Stomach smooth muscle (tissue), 2 donors: ENCODE measurements at regions not wholly inside any gene's neighbourhood (a gene's known extent, or its start where the extent isn't known, plus 50 kb on each side); places are given as distances from the start of the nearest gene placed in this dataset.
A peak's percentile ranks its signal among the peaks of the same experiment; 100 is the strongest.

Source experiments
- H3K27ac ChIP-seq: one replicate; pipeline ENCODE4 v1.7.0; 2013; ENCODE audit warnings: mild to moderate bottlenecking, low read length, inconsistent platforms
- H3K27me3 ChIP-seq, 2 donors: one replicate each; pipeline ENCODE4 v1.7.0; 2013; ENCODE audit warnings: low read length in 2 of 2; ENCODE audit not compliant: insufficient read depth in 2 of 2, control insufficient read depth in 1 of 2
- H3K36me3 ChIP-seq, 2 donors: one replicate each; pipeline ENCODE4 v1.7.0; 2013; ENCODE audit warnings: low read length in 2 of 2; ENCODE audit not compliant: control insufficient read depth in 2 of 2, insufficient read depth in 2 of 2
- H3K4me1 ChIP-seq: one replicate; pipeline ENCODE4 v1.7.0; 2013; ENCODE audit warnings: low read length; ENCODE audit not compliant: control insufficient read depth, insufficient read depth
- H3K4me3 ChIP-seq, 2 donors: one replicate each; pipeline ENCODE4 v1.7.0; 2013; ENCODE audit warnings: low read length in 2 of 2
- H3K9ac ChIP-seq, 2 donors: one replicate each; pipeline ENCODE4 v1.7.0; 2013; ENCODE audit warnings: low read length in 2 of 2, mild to moderate bottlenecking in 1 of 2
- H3K9me3 ChIP-seq, 2 donors: one replicate each; pipeline ENCODE4 v1.7.0; 2013; ENCODE audit warnings: low read length in 2 of 2; ENCODE audit not compliant: control insufficient read depth in 2 of 2
- donor health status: healthy.
- donor health status: Pancreatic carcinoma.

GRCh38 chr16:54655121-54655590 lies 275.5 kb upstream of the IRX5 start:
- Histone ChIP-seq H3K9ac (no peak overlapping the region), H3K4me3 (peak overlapping the region; percentile 32 to 41)

GRCh38 chr16:54654429-54654828 lies 276.2 kb upstream of the IRX5 start:
- Histone ChIP-seq H3K4me1 (peaks cover 4% of the 10 kb centered on the region), H3K4me3 (no peak overlapping the region), H3K27ac (no peak overlapping the region), H3K9ac (no peak overlapping the region), H3K27me3 (peaks cover 13 to 31% of the 10 kb centered on the region in 2 donors), H3K36me3 (no peaks in the 10 kb centered on the region), H3K9me3 (no peaks in the 10 kb centered on the region)

More at GRCh38 chr16:54655121-54655590, 275.5 kb upstream of the IRX5 start:
- Histone ChIP-seq H3K27me3 (peaks cover 13 to 31% of the 10 kb centered on the region in 2 donors), H3K9me3 (no peaks in the 10 kb centered on the region), H3K4me1 (peaks cover 4% of the 10 kb centered on the region), H3K27ac (no peak overlapping the region), H3K36me3 (no peaks in the 10 kb centered on the region)

GRCh38 chr16:54652201-54652770 lies 278.4 kb upstream of the IRX5 start:
- Histone ChIP-seq H3K36me3 (no peaks in the 10 kb centered on the region), H3K27ac (no peak overlapping the region), H3K4me1 (peaks cover 4% of the 10 kb centered on the region), H3K9me3 (peaks cover 0 to 6% of the 10 kb centered on the region in 2 donors), H3K4me3 (no peak overlapping the region), H3K9ac (no peak overlapping the region), H3K27me3 (peaks cover 17 to 31% of the 10 kb centered on the region in 2 donors)

- H3K27me3 ChIP-seq = peaks cover 17 to 31% of the 10 kb centered on the region in 2 donors
- H3K36me3 ChIP-seq = no peaks in the 10 kb centered on the region
- no peak overlapping the region for H3K4me3 ChIP-seq
- no peak overlapping the region for H3K27ac ChIP-seq
- no peak overlapping the region for H3K9ac ChIP-seq
- H3K4me1 ChIP-seq = peaks cover 4% of the 10 kb centered on the region
- peaks cover 0 to 6% of the 10 kb centered on the region in 2 donors for H3K9me3 ChIP-seq
Measured at GRCh38 chr16:54651440-54652195, 279.0 kb upstream of the IRX5 start.

- peaks cover 0 to 6% of the 10 kb centered on the region in 2 donors for H3K9me3 ChIP-seq
- no peaks in the 10 kb centered on the region for H3K36me3 ChIP-seq
- H3K27ac ChIP-seq = no peak overlapping the region
- H3K9ac ChIP-seq = no peak overlapping the region
- H3K4me3 ChIP-seq = no peak overlapping the region
- H3K27me3 ChIP-seq = peaks cover 13 to 20% of the 10 kb centered on the region in 2 donors
- no peaks in the 10 kb centered on the region for H3K4me1 ChIP-seq
Measured at GRCh38 chr16:54649876-54650275, 280.8 kb upstream of the IRX5 start.

- Histone ChIP-seq H3K4me3 (no peak overlapping the region), H3K27ac (no peak overlapping the region), H3K9ac (no peak overlapping the region), H3K36me3 (no peaks in the 10 kb centered on the region), H3K9me3 (peaks cover 0 to 6% of the 10 kb centered on the region in 2 donors), H3K27me3 (peaks cover 10 to 13% of the 10 kb centered on the region in 2 donors), H3K4me1 (no peaks in the 10 kb centered on the region)
Measured at GRCh38 chr16:54648575-54648974, 282.1 kb upstream of the IRX5 start.

GRCh38 chr16:54647725-54648221 lies 282.9 kb upstream of the IRX5 start:
- Histone ChIP-seq H3K4me1 (no peaks in the 10 kb centered on the region), H3K9ac (no peak overlapping the region), H3K36me3 (no peaks in the 10 kb centered on the region), H3K27me3 (peaks cover 10 to 12% of the 10 kb centered on the region in 2 donors), H3K9me3 (peaks cover 0 to 6% of the 10 kb centered on the region in 2 donors), H3K27ac (no peak overlapping the region), H3K4me3 (no peak overlapping the region)

GRCh38 chr16:54647216-54647615 lies 283.4 kb upstream of the IRX5 start:
- Histone ChIP-seq H3K9me3 (peaks cover 0 to 6% of the 10 kb centered on the region in 2 donors), H3K4me1 (no peaks in the 10 kb centered on the region), H3K9ac (no peak overlapping the region), H3K36me3 (no peaks in the 10 kb centered on the region), H3K27me3 (peaks cover 8 to 10% of the 10 kb centered on the region in 2 donors), H3K4me3 (no peak overlapping the region), H3K27ac (no peak overlapping the region)

GRCh38 chr16:54645345-54645744 lies 285.3 kb upstream of the IRX5 start:
- H3K27me3 ChIP-seq = peaks cover 2 to 7% of the 10 kb centered on the region in 2 donors
- no peaks in the 10 kb centered on the region for H3K4me1 ChIP-seq
- no peak overlapping the region for H3K27ac ChIP-seq
- H3K36me3 ChIP-seq = no peaks in the 10 kb centered on the region
- no peak overlapping the region for H3K9ac ChIP-seq
- peaks cover 0 to 6% of the 10 kb centered on the region in 2 donors for H3K9me3 ChIP-seq
- H3K4me3 ChIP-seq = no peak overlapping the region

GRCh38 chr16:54636221-54636793 lies 294.4 kb upstream of the IRX5 start:
- no peaks in the 10 kb centered on the region for H3K9me3 ChIP-seq
- H3K4me1 ChIP-seq = no peaks in the 10 kb centered on the region
- no peaks in the 10 kb centered on the region for H3K36me3 ChIP-seq
- H3K9ac ChIP-seq = no peak overlapping the region
- peaks cover 0 to 3% of the 10 kb centered on the region in 2 donors for H3K27me3 ChIP-seq
- H3K27ac ChIP-seq = no peak overlapping the region
- no peak overlapping the region for H3K4me3 ChIP-seq
